ENCODE measurements at regions not wholly inside any gene's neighbourhood (a gene's known extent, or its start where the extent isn't known, plus 50 kb on each side); places are given as distances from the start of the nearest gene placed in this dataset.

- Histone ChIP-seq H3K18ac (ENCODE audit: low read depth in 1 of 2, low read length in 2 of 2) (no peak overlapping the region), H2AFZ (ENCODE audit: low read depth, low read length) (no peak overlapping the region), H2BK120ac (ENCODE audit: low read depth, low read length) (no peak overlapping the region), H3K9ac (ENCODE audit: low read length) (peak overlapping the region; percentile 9), H4K91ac (ENCODE audit: low read length) (no peak overlapping the region), H2AK5ac (ENCODE audit: low read length, severe bottlenecking) (no peak overlapping the region), H3K27me3 (ENCODE audit: control insufficient read depth in 1 of 2, insufficient read depth in 1 of 2, low read length in 2 of 2) (no peaks in the 10 kb centered on the region), H3K14ac (ENCODE audit: low read length in 2 of 2) (no peak overlapping the region), H3K4ac (ENCODE audit: low read depth in 1 of 2, low read length in 2 of 2) (no peak overlapping the region), H3K27ac (ENCODE audit: low read length, poor library complexity, severe bottlenecking) (no peak overlapping the region), H2BK15ac (ENCODE audit: low read depth, poor library complexity, severe bottlenecking) (no peak overlapping the region), H3K23ac (ENCODE audit: low read length in 2 of 2) (no peak overlapping the region), H3K4me2 (ENCODE audit: low read length, poor library complexity, severe bottlenecking) (no peak overlapping the region), H4K8ac (ENCODE audit: low read length) (no peak overlapping the region), H2BK12ac (ENCODE audit: low read length in 2 of 2) (no peak overlapping the region), H2BK5ac (ENCODE audit: low read depth, low read length, poor library complexity, severe bottlenecking) (no peak overlapping the region), H3K9me3 (ENCODE audit: control insufficient read depth, low read length) (no peaks in the 10 kb centered on the region), H3K4me1 (ENCODE audit: control insufficient read depth, insufficient read depth, low read depth, low read length) (no peaks in the 10 kb centered on the region), H3K79me1 (replicated peaks; ENCODE audit: low read length, poor library complexity, severe bottlenecking) (no peaks in the 10 kb centered on the region), H3K36me3 (ENCODE audit: control insufficient read depth in 1 of 2, insufficient read depth in 2 of 2, low read depth in 1 of 2, low read length in 2 of 2) (no peaks in the 10 kb centered on the region), H3K4me3 (ENCODE audit: insufficient read depth in 1 of 2, low read depth in 1 of 2, low read length in 2 of 2) (no peak overlapping the region)
- WGBS: 57% methylated on average over 2 of the region's 2 CpGs
- peak; percentile 45 for DNase-seq
These were observed 216.3 kb downstream of the IGSF11 start for GRCh38 chr3:118818386-118818785.

GRCh38 chr3:118823626-118824025, 211.0 kb downstream of the IGSF11 start:
- DNase-seq: no peak
- Histone ChIP-seq H3K14ac (ENCODE audit: low read length in 2 of 2) (no peak overlapping the region), H3K27ac (ENCODE audit: low read length, poor library complexity, severe bottlenecking) (no peak overlapping the region), H4K91ac (ENCODE audit: low read length) (no peak overlapping the region), H3K23ac (ENCODE audit: low read length in 2 of 2) (no peak overlapping the region), H3K9ac (ENCODE audit: low read length) (no peak overlapping the region), H3K9me3 (ENCODE audit: control insufficient read depth, low read length) (no peaks in the 10 kb centered on the region), H3K4me3 (ENCODE audit: insufficient read depth in 1 of 2, low read depth in 1 of 2, low read length in 2 of 2) (no peak overlapping the region), H4K8ac (ENCODE audit: low read length) (no peak overlapping the region), H3K4ac (ENCODE audit: low read depth in 1 of 2, low read length in 2 of 2) (no peak overlapping the region), H3K79me1 (replicated peaks; ENCODE audit: low read length, poor library complexity, severe bottlenecking) (no peaks in the 10 kb centered on the region), H2BK5ac (ENCODE audit: low read depth, low read length, poor library complexity, severe bottlenecking) (no peak overlapping the region), H3K27me3 (ENCODE audit: control insufficient read depth in 1 of 2, insufficient read depth in 1 of 2, low read length in 2 of 2) (peaks cover 0 to 13% of the 10 kb centered on the region in 2 experiments), H2AK5ac (ENCODE audit: low read length, severe bottlenecking) (no peak overlapping the region), H3K36me3 (ENCODE audit: control insufficient read depth in 1 of 2, insufficient read depth in 2 of 2, low read depth in 1 of 2, low read length in 2 of 2) (no peaks in the 10 kb centered on the region), H3K4me2 (ENCODE audit: low read length, poor library complexity, severe bottlenecking) (no peak overlapping the region), H2BK12ac (ENCODE audit: low read length in 2 of 2) (no peak overlapping the region), H3K18ac (ENCODE audit: low read depth in 1 of 2, low read length in 2 of 2) (no peak overlapping the region), H2BK15ac (ENCODE audit: low read depth, poor library complexity, severe bottlenecking) (no peak overlapping the region), H3K4me1 (ENCODE audit: control insufficient read depth, insufficient read depth, low read depth, low read length) (no peaks in the 10 kb centered on the region), H2BK120ac (ENCODE audit: low read depth, low read length) (no peak overlapping the region), H2AFZ (ENCODE audit: low read depth, low read length) (no peak overlapping the region)
- WGBS: 68% methylated on average over 2 of the region's 2 CpGs

- H2BK5ac ChIP-seq (ENCODE audit: low read depth, low read length, poor library complexity, severe bottlenecking): no peak overlapping the region
- no peaks in the 10 kb centered on the region for H3K79me1 ChIP-seq (replicated peaks; ENCODE audit: low read length, poor library complexity, severe bottlenecking)
- no peak overlapping the region for H2BK120ac ChIP-seq (ENCODE audit: low read depth, low read length)
- H3K27ac ChIP-seq (ENCODE audit: low read length, poor library complexity, severe bottlenecking): no peak overlapping the region
- no peak overlapping the region for H3K4me2 ChIP-seq (ENCODE audit: low read length, poor library complexity, severe bottlenecking)
- no peak for DNase-seq
- H4K91ac ChIP-seq (ENCODE audit: low read length): no peak overlapping the region
- no peaks in the 10 kb centered on the region for H3K36me3 ChIP-seq (ENCODE audit: control insufficient read depth in 1 of 2, insufficient read depth in 2 of 2, low read depth in 1 of 2, low read length in 2 of 2)
- no peak overlapping the region for H3K14ac ChIP-seq (ENCODE audit: low read length in 2 of 2)
- H3K27me3 ChIP-seq (ENCODE audit: control insufficient read depth in 1 of 2, insufficient read depth in 1 of 2, low read length in 2 of 2): peaks cover 0 to 16% of the 10 kb centered on the region in 2 experiments
- no peak overlapping the region for H2AFZ ChIP-seq (ENCODE audit: low read depth, low read length)
- no peak overlapping the region for H3K23ac ChIP-seq (ENCODE audit: low read length in 2 of 2)
- no peak overlapping the region for H3K4ac ChIP-seq (ENCODE audit: low read depth in 1 of 2, low read length in 2 of 2)
- 71% methylated on average over 2 of the region's 3 CpGs for WGBS
- H4K8ac ChIP-seq (ENCODE audit: low read length): no peak overlapping the region
- no peaks in the 10 kb centered on the region for H3K9me3 ChIP-seq (ENCODE audit: control insufficient read depth, low read length)
- H2AK5ac ChIP-seq (ENCODE audit: low read length, severe bottlenecking): no peak overlapping the region
- no peak overlapping the region for H2BK15ac ChIP-seq (ENCODE audit: low read depth, poor library complexity, severe bottlenecking)
- no peaks in the 10 kb centered on the region for H3K4me1 ChIP-seq (ENCODE audit: control insufficient read depth, insufficient read depth, low read depth, low read length)
- H3K4me3 ChIP-seq (ENCODE audit: insufficient read depth in 1 of 2, low read depth in 1 of 2, low read length in 2 of 2): no peak overlapping the region
- H2BK12ac ChIP-seq (ENCODE audit: low read length in 2 of 2): no peak overlapping the region
- no peak overlapping the region for H3K9ac ChIP-seq (ENCODE audit: low read length)
- no peak overlapping the region for H3K18ac ChIP-seq (ENCODE audit: low read depth in 1 of 2, low read length in 2 of 2)
These were observed 207.2 kb downstream of the IGSF11 start for GRCh38 chr3:118827446-118827845.

GRCh38 chr3:118828351-118828750, 206.3 kb downstream of the IGSF11 start:
- H3K79me1 ChIP-seq (replicated peaks; ENCODE audit: low read length, poor library complexity, severe bottlenecking): no peaks in the 10 kb centered on the region
- no peak overlapping the region for H2BK15ac ChIP-seq (ENCODE audit: low read depth, poor library complexity, severe bottlenecking)
- no peak overlapping the region for H3K4ac ChIP-seq (ENCODE audit: low read depth in 1 of 2, low read length in 2 of 2)
- H3K27ac ChIP-seq (ENCODE audit: low read length, poor library complexity, severe bottlenecking): no peak overlapping the region
- H3K23ac ChIP-seq (ENCODE audit: low read length in 2 of 2): no peak overlapping the region
- H3K4me2 ChIP-seq (ENCODE audit: low read length, poor library complexity, severe bottlenecking): no peak overlapping the region
- no peak overlapping the region for H2AK5ac ChIP-seq (ENCODE audit: low read length, severe bottlenecking)
- H3K27me3 ChIP-seq (ENCODE audit: control insufficient read depth in 1 of 2, insufficient read depth in 1 of 2, low read length in 2 of 2): peaks cover 0 to 16% of the 10 kb centered on the region in 2 experiments
- H3K14ac ChIP-seq (ENCODE audit: low read length in 2 of 2): no peak overlapping the region
- no peak overlapping the region for H4K91ac ChIP-seq (ENCODE audit: low read length)
- H3K9ac ChIP-seq (ENCODE audit: low read length): no peak overlapping the region
- no peak for DNase-seq
- H2AFZ ChIP-seq (ENCODE audit: low read depth, low read length): no peak overlapping the region
- H2BK5ac ChIP-seq (ENCODE audit: low read depth, low read length, poor library complexity, severe bottlenecking): peak overlapping the region; percentile 1
- no peak overlapping the region for H4K8ac ChIP-seq (ENCODE audit: low read length)
- no peaks in the 10 kb centered on the region for H3K9me3 ChIP-seq (ENCODE audit: control insufficient read depth, low read length)
- H2BK120ac ChIP-seq (ENCODE audit: low read depth, low read length): no peak overlapping the region
- WGBS: 78% methylated on average over 4 of the region's 4 CpGs
- H3K4me1 ChIP-seq (ENCODE audit: control insufficient read depth, insufficient read depth, low read depth, low read length): no peaks in the 10 kb centered on the region
- H3K36me3 ChIP-seq (ENCODE audit: control insufficient read depth in 1 of 2, insufficient read depth in 2 of 2, low read depth in 1 of 2, low read length in 2 of 2): no peaks in the 10 kb centered on the region
- no peak overlapping the region for H3K4me3 ChIP-seq (ENCODE audit: insufficient read depth in 1 of 2, low read depth in 1 of 2, low read length in 2 of 2)
- H2BK12ac ChIP-seq (ENCODE audit: low read length in 2 of 2): no peak overlapping the region
- H3K18ac ChIP-seq (ENCODE audit: low read depth in 1 of 2, low read length in 2 of 2): no peak overlapping the region

All from mesenchymal stem cell (in vitro differentiated cells and primary cell).